ENCODE measurements at regions not wholly inside any gene's neighbourhood (a gene's known extent, or its start where the extent isn't known, plus 50 kb on each side); places are given as distances from the start of the nearest gene placed in this dataset.

GRCh38 chr4:116244771-116245170 lies 840.6 kb downstream of the TRAM1L1 start:
- TF ChIP-seq POLR2A (IDR thresholded peaks at IDR 0.05; ENCODE audit: low read depth, low read length) (no peak), POLR2AphosphoS5 (IDR thresholded peaks at IDR 0.05; ENCODE audit: low read depth, low read length) (no peak), TAF1 (IDR thresholded peaks at IDR 0.05; ENCODE audit: borderline replicate concordance, low read depth, low read length) (no peak)
